SK-N-SH (cell line): ENCODE measurements at regions not wholly inside any gene's neighbourhood (a gene's known extent, or its start where the extent isn't known, plus 50 kb on each side); places are given as distances from the start of the nearest gene placed in this dataset.

Experiments
- CTCF ChIA-PET: fragments of 300-600, 350-600 bp; formaldehyde crosslinking; extraction: SDS; loops from one replicate; lab custom pipeline; 2021; lab: Yijun Ruan, JAX
- POLR2A ChIA-PET: fragments of 350-600 bp; sonication (Branson Sonifier 250); formaldehyde crosslinking; extraction: SDS; loops from one replicate; lab custom pipeline; 2020; ENCODE audit warnings: antibody characterized with exemption, inconsistent platforms; lab: Yijun Ruan, JAX
- DNase-seq: peaks from one replicate; pipeline ENCODE4 v3.0.0; 2012
- H2AFZ ChIP-seq: fragments of 200-600 bp; sonication (generic); 2 replicates; pipeline ENCODE4 v1.8.1; 2016; ENCODE audit warnings: antibody characterized with exemption, mild to moderate bottlenecking, low read depth
- H3F3A ChIP-seq: fragments of 200-600 bp; sonication (generic); replicated peaks from 2 replicates; pipeline ENCODE3; 2016; ENCODE audit warnings: antibody characterized with exemption, mild to moderate bottlenecking; ENCODE audit not compliant: insufficient read depth
- H3K27ac ChIP-seq, 2 experiments: fragments of 200-500 bp in 1 of 2; fragments of 200-600 bp in 1 of 2; sonication (Bioruptor generic) in 1 of 2; sonication (generic), shearing (Covaris generic) in 1 of 2; 2 replicates each; pipeline versions ENCODE4 v1.5.1 to v1.6.1; 2014 to 2016; ENCODE audit warnings: low read depth in 2 of 2, inconsistent platforms in 1 of 2, low read length in 1 of 2, mild to moderate bottlenecking in 1 of 2, mixed read lengths in 1 of 2
- H3K27me3 ChIP-seq: fragments of 200-600 bp; sonication (generic), shearing (Covaris generic); 2 replicates; pipeline ENCODE4 v1.6.1; 2016; ENCODE audit warnings: mixed run types; ENCODE audit not compliant: insufficient read depth
- H3K36me3 ChIP-seq, 2 experiments: fragments of 200-500 bp in 1 of 2; fragments of 200-600 bp in 1 of 2; sonication (Bioruptor generic) in 1 of 2; sonication (generic) in 1 of 2; replicated peaks in 1 of 2; 2 replicates each; pipeline versions ENCODE3 to v1.5.1; 2014 to 2016; ENCODE audit warnings: low read length in 1 of 2, mild to moderate bottlenecking in 1 of 2; ENCODE audit not compliant: insufficient read depth in 2 of 2, control insufficient read depth in 1 of 2
- H3K4me1 ChIP-seq, 2 experiments: fragments of 200-500 bp in 1 of 2; fragments of 200-600 bp in 1 of 2; sonication (Bioruptor generic) in 1 of 2; sonication (generic), shearing (Covaris generic) in 1 of 2; 2 replicates each; pipeline versions ENCODE4 v1.5.1 to v1.6.1; 2014 to 2016; ENCODE audit warnings: low read depth in 1 of 2, low read length in 1 of 2, mixed run types in 1 of 2; ENCODE audit not compliant: insufficient read depth in 2 of 2, control insufficient read depth in 1 of 2
- H3K4me2 ChIP-seq: fragments of 200-600 bp; sonication (generic), shearing (Covaris generic); 2 replicates; pipeline ENCODE4 v1.6.1; 2017; ENCODE audit warnings: mixed run types
- H3K4me3 ChIP-seq, 2 experiments: fragments of 200-500 bp in 1 of 2; fragments of 200-600 bp in 1 of 2; sonication (Bioruptor generic) in 1 of 2; sonication (generic), shearing (Covaris generic) in 1 of 2; 2 replicates each; pipeline versions ENCODE4 v1.5.1 to v1.8.1; 2014 to 2016; ENCODE audit warnings: low read depth in 2 of 2, inconsistent platforms in 1 of 2, low read length in 1 of 2, mild to moderate bottlenecking in 1 of 2, mixed read lengths in 1 of 2, moderate library complexity in 1 of 2
- H3K79me2 ChIP-seq: fragments of 200-600 bp; sonication (generic); 2 replicates; pipeline ENCODE4 v1.8.1; 2017; ENCODE audit warnings: mild to moderate bottlenecking; ENCODE audit not compliant: insufficient read depth
- H3K9ac ChIP-seq: fragments of 200-600 bp; sonication (generic); 2 replicates; pipeline ENCODE4 v1.6.1; 2017; ENCODE audit warnings: mixed run types
- H3K9me2 ChIP-seq: fragments of 200-600 bp; sonication (generic); 2 replicates; pipeline ENCODE4 v1.6.1; 2017; ENCODE audit warnings: mixed run types
- H3K9me3 ChIP-seq: fragments of 200-600 bp; sonication (generic); 2 replicates; pipeline ENCODE4 v1.6.1; 2017; ENCODE audit warnings: mixed run types, mild to moderate bottlenecking, moderate library complexity
- H4K20me1 ChIP-seq: fragments of 200-600 bp; sonication (generic); 2 replicates; pipeline ENCODE4 v1.6.1; 2017; ENCODE audit warnings: mild to moderate bottlenecking, mixed run types; ENCODE audit not compliant: insufficient read depth
- FOXM1 ChIP-seq: IDR thresholded peaks from 2 replicates; pipeline ENCODE4 v1.4.0; 2012; ENCODE audit warnings: low read depth, mild to moderate bottlenecking
- MEF2A ChIP-seq: IDR thresholded peaks from 2 replicates; pipeline ENCODE4 v1.4.0; 2012; ENCODE audit warnings: low read depth, borderline replicate concordance
- POLR2AphosphoS5 ChIP-seq: IDR thresholded peaks from 2 replicates; pipeline ENCODE4 v1.6.1; 2012; ENCODE audit warnings: low read depth, low read length
- YY1 ChIP-seq: IDR thresholded peaks from 2 replicates; pipeline ENCODE4 v1.4.0; 2012; ENCODE audit warnings: low read depth, mild to moderate bottlenecking
- WGBS: methylation state at CpG from one replicate; pipeline ENCODE4 v1.1.6; 2017; ENCODE audit warnings: low lambda C conversion rate; 5-methylcytosine and 5-hydroxymethylcytosine counted together
- TF ChIP-seq, protein P1 (sequence below): IDR thresholded peaks from 2 replicates; pipeline ENCODE4; 2012
- TF ChIP-seq, protein P2 (sequence below): fragments of 150-350 bp; IDR thresholded peaks from 2 replicates; pipeline ENCODE4 v1.6.1; 2016; ENCODE audit warnings: mild to moderate bottlenecking, low read depth, low read length
- TF ChIP-seq, protein P3 (sequence below): IDR thresholded peaks from 2 replicates; pipeline ENCODE4 v1.4.0; 2012; ENCODE audit warnings: low read depth, borderline replicate concordance
- TF ChIP-seq, protein P4 (sequence below): IDR thresholded peaks from 2 replicates; pipeline ENCODE4 v1.6.1; 2012; ENCODE audit warnings: mild to moderate bottlenecking, low read depth, low read length, moderate library complexity

DNA sequence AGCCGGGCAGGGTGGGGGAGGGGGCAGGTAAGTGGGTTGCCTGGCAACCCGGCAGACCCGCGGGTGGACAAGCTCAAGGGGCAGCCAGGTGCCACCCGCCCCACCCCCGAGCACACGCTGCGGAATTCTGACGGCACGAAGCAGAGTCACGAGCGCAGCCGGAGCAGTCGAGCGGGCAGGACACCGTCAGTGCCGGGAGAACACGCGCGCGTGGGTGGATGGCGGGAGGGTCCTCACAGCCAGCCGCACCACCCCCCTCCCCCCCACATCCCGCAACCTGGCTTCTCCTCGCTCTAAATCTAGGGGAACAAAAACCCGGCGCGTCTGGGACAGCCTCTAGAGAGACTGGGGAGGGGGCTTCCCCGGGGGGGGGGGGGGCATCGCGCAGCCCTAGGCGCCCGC, 133.1 kb upstream of the HSD17B12 start:
- no peak overlapping the region for H3K9ac ChIP-seq
- H3K4me1 ChIP-seq: peaks cover 0 to 7% of the 10 kb centered on the region in 2 experiments; a peak in 1 of 4 replicates
- H3K9me3 ChIP-seq: no peaks in the 10 kb centered on the region
- no peaks in the 10 kb centered on the region for H3F3A ChIP-seq
- no peak overlapping the region for H2AFZ ChIP-seq
- H3K27me3 ChIP-seq: no peaks in the 10 kb centered on the region
- no peak for DNase-seq
- H3K4me3 ChIP-seq: peak overlapping the region in 1 of 2 experiments; percentile 30; a peak in 1 of 4 replicates
- TF ChIP-seq, protein P1, sequence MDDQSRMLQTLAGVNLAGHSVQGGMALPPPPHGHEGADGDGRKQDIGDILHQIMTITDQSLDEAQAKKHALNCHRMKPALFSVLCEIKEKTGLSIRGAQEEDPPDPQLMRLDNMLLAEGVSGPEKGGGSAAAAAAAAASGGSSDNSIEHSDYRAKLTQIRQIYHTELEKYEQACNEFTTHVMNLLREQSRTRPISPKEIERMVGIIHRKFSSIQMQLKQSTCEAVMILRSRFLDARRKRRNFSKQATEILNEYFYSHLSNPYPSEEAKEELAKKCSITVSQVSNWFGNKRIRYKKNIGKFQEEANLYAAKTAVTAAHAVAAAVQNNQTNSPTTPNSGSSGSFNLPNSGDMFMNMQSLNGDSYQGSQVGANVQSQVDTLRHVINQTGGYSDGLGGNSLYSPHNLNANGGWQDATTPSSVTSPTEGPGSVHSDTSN: no peak
- no peak for TF ChIP-seq POLR2AphosphoS5
- TF ChIP-seq FOXM1: no peak
- TF ChIP-seq, protein P2, sequence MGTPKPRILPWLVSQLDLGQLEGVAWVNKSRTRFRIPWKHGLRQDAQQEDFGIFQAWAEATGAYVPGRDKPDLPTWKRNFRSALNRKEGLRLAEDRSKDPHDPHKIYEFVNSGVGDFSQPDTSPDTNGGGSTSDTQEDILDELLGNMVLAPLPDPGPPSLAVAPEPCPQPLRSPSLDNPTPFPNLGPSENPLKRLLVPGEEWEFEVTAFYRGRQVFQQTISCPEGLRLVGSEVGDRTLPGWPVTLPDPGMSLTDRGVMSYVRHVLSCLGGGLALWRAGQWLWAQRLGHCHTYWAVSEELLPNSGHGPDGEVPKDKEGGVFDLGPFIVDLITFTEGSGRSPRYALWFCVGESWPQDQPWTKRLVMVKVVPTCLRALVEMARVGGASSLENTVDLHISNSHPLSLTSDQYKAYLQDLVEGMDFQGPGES: no peak
- no peak for TF ChIP-seq YY1
- TF ChIP-seq, protein P3, sequence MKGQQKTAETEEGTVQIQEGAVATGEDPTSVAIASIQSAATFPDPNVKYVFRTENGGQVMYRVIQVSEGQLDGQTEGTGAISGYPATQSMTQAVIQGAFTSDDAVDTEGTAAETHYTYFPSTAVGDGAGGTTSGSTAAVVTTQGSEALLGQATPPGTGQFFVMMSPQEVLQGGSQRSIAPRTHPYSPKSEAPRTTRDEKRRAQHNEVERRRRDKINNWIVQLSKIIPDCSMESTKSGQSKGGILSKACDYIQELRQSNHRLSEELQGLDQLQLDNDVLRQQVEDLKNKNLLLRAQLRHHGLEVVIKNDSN: no peak
- TF ChIP-seq, protein P4, sequence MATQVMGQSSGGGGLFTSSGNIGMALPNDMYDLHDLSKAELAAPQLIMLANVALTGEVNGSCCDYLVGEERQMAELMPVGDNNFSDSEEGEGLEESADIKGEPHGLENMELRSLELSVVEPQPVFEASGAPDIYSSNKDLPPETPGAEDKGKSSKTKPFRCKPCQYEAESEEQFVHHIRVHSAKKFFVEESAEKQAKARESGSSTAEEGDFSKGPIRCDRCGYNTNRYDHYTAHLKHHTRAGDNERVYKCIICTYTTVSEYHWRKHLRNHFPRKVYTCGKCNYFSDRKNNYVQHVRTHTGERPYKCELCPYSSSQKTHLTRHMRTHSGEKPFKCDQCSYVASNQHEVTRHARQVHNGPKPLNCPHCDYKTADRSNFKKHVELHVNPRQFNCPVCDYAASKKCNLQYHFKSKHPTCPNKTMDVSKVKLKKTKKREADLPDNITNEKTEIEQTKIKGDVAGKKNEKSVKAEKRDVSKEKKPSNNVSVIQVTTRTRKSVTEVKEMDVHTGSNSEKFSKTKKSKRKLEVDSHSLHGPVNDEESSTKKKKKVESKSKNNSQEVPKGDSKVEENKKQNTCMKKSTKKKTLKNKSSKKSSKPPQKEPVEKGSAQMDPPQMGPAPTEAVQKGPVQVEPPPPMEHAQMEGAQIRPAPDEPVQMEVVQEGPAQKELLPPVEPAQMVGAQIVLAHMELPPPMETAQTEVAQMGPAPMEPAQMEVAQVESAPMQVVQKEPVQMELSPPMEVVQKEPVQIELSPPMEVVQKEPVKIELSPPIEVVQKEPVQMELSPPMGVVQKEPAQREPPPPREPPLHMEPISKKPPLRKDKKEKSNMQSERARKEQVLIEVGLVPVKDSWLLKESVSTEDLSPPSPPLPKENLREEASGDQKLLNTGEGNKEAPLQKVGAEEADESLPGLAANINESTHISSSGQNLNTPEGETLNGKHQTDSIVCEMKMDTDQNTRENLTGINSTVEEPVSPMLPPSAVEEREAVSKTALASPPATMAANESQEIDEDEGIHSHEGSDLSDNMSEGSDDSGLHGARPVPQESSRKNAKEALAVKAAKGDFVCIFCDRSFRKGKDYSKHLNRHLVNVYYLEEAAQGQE: no peak
- no peak overlapping the region for H3K27ac ChIP-seq
- CTCF ChIA-PET: interaction anchor here (1.0 to 3.4 kb wide), 3 partner anchors 19 to 32 kb away, joined by 3 to 17 read pairs (median 6); no protein-coding TSS in a partner anchor
- H3K9me2 ChIP-seq: no peaks in the 10 kb centered on the region
- no peak overlapping the region for H3K4me2 ChIP-seq
- POLR2A ChIA-PET: no interaction called here
- 0% methylated on average over 8 of the region's 33 CpGs for WGBS
- no peaks in the 10 kb centered on the region for H3K36me3 ChIP-seq
- H3K79me2 ChIP-seq: no peaks in the 10 kb centered on the region
- H4K20me1 ChIP-seq: no peaks in the 10 kb centered on the region

DNA sequence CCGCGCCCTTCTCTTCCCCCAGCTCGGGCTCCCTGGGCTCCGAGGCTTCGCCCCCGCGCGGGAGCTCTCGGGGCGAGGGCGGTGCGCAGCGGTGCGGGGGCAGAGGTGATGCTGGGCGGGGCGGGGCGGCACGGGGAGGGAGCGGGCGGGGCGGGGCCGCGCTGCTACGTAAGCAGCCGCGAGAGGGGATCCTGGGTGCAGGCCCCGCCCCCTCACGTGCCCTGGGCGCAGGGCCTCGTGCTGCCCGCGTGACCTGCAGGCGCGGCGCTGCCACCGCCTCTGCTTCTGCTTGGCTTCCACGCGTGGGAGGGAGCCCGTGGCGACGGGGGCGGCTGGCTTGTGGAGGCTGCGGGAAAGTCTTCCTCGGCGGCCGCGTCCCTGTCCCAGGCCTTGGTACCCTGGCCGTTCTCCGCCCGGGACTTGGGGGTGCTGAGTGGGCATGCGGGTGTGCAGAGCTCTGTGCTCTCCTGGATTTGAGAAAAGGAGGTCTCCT, 132.6 kb upstream of the HSD17B12 start:
- Histone ChIP-seq H3K9me2 (no peaks in the 10 kb centered on the region), H3K9me3 (no peaks in the 10 kb centered on the region), H3K4me3 (peak overlapping the region in 1 of 2 experiments; percentile 30; a peak in 1 of 4 replicates), H3K27me3 (no peaks in the 10 kb centered on the region), H3K4me1 (peaks cover 0 to 7% of the 10 kb centered on the region in 2 experiments; a peak in 1 of 4 replicates), H3K27ac (no peak overlapping the region), H3K9ac (no peak overlapping the region), H3K4me2 (no peak overlapping the region), H3K79me2 (no peaks in the 10 kb centered on the region), H4K20me1 (no peaks in the 10 kb centered on the region), H2AFZ (no peak overlapping the region), H3K36me3 (no peaks in the 10 kb centered on the region), H3F3A (no peaks in the 10 kb centered on the region)
- 11% methylated on average over 14 of the region's 51 CpGs for WGBS
- peak; percentile 88 for DNase-seq
- no peak for TF ChIP-seq MEF2A
- TF ChIP-seq, protein P3: peak; percentile 43; the same call in 1 of the 2 replicates
- CTCF ChIA-PET: interaction anchor here (1.0 to 3.4 kb wide), 3 partner anchors 19 to 31 kb away, joined by 3 to 17 read pairs (median 6); no protein-coding TSS in a partner anchor
- POLR2A ChIA-PET: no interaction called here
